ENCODE measurements at regions not wholly inside any gene's neighbourhood (a gene's known extent, or its start where the extent isn't known, plus 50 kb on each side); places are given as distances from the start of the nearest gene placed in this dataset.

DNA sequence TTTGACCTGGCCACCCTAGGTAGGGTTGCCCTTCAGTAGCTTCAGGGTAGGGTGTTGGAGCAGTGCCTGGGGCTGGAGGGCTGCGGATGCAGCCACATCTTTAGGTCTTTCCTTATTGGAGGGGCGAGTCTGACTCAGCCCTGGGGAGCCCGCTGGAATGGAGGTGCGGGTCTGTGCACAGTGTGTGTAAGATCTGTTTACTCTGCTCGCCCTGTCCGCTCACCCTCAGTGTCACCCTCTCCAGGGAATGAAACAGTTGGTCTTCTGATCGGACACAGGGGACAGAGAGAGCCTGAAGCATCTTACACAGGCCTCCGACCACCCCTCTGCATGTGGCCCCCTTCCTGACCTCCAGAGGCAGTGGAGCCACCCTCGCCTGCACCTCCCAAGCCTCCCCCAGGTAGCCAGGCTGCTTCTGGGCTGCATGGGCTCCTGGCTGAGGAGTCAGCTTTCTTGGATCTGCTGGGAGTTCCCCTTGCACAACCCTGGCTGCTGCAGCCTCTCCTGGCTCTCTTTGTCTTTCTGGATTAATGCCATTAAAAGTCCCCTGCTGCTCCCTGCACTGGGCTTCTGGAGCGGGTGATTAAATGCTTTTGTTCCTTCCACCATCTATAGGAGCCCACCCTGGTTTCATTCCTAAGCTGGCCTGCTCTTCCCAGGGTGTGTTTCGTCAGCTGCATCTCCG lies 82.6 kb downstream of the ASB1 start:
- TF ChIP-seq, protein P1, sequence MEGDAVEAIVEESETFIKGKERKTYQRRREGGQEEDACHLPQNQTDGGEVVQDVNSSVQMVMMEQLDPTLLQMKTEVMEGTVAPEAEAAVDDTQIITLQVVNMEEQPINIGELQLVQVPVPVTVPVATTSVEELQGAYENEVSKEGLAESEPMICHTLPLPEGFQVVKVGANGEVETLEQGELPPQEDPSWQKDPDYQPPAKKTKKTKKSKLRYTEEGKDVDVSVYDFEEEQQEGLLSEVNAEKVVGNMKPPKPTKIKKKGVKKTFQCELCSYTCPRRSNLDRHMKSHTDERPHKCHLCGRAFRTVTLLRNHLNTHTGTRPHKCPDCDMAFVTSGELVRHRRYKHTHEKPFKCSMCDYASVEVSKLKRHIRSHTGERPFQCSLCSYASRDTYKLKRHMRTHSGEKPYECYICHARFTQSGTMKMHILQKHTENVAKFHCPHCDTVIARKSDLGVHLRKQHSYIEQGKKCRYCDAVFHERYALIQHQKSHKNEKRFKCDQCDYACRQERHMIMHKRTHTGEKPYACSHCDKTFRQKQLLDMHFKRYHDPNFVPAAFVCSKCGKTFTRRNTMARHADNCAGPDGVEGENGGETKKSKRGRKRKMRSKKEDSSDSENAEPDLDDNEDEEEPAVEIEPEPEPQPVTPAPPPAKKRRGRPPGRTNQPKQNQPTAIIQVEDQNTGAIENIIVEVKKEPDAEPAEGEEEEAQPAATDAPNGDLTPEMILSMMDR (conservative IDR thresholded peaks at IDR 0.05; ENCODE audit: low read length) = no peak
- TF ChIP-seq EZH2phosphoT487 (IDR thresholded peaks at IDR 0.05; ENCODE audit: borderline replicate concordance, low read depth, low read length) = no peak

Data from OCI-LY7 (cell line).